Epithelial cell of proximal tubule (primary cell): ENCODE measurements at regions not wholly inside any gene's neighbourhood (a gene's known extent, or its start where the extent isn't known, plus 50 kb on each side); places are given as distances from the start of the nearest gene placed in this dataset.

Experiments
- DNase-seq: peaks from one replicate; pipeline ENCODE4 v3.0.0-alpha.2; 2011; ENCODE audit warnings: low read depth
- H3K4me3 ChIP-seq: 2 replicates; pipeline ENCODE4 v1.5.1; 2011; ENCODE audit warnings: low read depth, mild to moderate bottlenecking, low read length
- CTCF ChIP-seq: conservative IDR thresholded peaks from 2 replicates; pipeline ENCODE4 v1.5.1; 2012; ENCODE audit warnings: low read depth, mild to moderate bottlenecking, low read length

DNA sequence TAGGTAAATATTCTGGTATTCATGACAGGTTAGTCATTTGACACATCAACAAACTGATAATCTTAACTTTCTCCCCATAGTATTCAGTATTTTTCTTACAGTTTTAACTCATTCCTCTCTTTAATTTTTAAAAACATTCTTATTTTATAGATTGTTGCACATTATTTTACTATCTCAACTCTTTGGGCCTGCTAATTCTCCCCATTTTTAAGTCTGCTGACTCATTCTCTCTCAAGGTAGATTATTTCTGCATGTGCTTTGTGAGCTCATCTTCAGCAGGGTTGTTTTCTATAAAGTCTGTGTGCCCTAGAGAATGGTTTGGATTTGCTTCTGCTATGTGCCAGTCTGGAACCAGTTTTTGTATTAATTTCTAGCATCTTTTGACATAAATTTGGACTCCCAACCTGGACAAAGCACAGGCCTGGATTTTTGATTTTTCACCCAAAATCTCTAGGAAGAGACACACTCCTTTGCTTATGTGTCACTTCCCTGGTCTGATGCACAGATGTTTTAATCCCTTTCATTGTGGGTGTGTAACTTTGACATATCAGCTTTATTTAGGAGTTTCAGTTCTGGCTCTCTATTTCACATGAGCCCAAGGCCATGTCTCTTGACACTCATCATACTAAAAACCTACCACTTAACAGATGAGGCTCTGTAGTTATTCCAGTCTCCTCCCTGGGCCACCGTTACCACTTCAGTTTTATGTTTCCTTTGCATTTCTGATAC, 194.3 kb upstream of the PGRMC2 start:
- DNase-seq = no peak
- no peak for TF ChIP-seq CTCF
- no peak overlapping the region for H3K4me3 ChIP-seq

DNA sequence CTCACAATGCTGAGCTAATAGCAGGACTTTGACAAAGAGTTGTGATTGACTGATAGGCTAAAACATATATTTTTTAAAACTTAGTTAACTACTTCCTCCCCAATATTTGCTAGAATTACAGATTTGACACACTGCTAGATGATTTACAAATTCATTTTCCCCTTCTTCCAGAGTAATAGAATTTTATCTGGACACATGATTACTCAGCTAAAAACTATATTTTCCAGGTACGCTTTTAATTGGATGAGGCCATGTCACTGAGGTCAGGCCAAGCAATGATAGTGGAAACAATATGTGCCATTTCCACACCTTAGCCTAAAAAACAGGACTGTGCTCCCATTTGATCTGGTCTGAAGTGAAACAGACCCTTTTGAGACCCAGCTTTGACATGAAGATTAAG, 193.3 kb upstream of the PGRMC2 start:
- no peak overlapping the region for H3K4me3 ChIP-seq
- TF ChIP-seq CTCF = no peak
- no peak for DNase-seq

DNA sequence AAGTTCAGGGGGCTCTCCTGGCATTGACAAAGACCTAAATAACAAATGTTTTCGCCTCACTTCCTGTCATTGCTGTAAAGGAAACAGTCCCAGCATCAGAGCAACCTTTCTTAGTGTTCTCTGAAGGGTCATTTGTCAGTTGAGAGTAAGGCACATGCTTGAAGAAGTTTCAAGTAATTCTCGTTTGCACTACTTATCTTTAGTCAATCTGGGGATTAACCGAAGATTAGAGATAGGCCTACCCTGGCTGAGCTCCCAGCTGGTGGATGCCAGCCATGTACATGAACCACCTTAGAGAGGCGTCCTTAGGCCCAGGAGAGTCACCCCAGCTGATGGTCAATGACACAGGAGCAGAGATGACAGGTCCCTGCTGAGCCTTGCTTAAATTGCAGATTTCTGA, 189.9 kb upstream of the PGRMC2 start:
- no peak for DNase-seq
- TF ChIP-seq CTCF = no peak
- no peak overlapping the region for H3K4me3 ChIP-seq

DNA sequence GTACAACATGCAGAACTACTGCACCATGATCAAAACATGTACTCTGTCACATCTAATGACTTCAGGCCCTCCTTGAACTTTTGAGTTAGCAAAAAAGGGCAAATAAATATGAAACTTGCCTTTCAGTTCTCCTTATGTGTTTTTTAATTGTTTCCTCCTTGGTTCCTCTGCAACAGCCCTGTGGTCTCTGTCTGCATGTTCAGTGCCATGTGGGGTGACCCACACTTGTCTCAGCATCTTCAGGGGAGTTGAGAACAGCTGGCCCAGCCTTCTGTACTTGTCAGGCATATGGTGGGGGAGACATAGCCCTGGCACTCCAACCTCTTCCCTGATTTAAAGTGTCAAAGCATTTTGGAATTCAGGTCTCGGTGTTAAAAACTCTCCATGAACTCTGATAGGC, 188.0 kb upstream of the PGRMC2 start:
- DNase-seq = no peak
- TF ChIP-seq CTCF = no peak

DNA sequence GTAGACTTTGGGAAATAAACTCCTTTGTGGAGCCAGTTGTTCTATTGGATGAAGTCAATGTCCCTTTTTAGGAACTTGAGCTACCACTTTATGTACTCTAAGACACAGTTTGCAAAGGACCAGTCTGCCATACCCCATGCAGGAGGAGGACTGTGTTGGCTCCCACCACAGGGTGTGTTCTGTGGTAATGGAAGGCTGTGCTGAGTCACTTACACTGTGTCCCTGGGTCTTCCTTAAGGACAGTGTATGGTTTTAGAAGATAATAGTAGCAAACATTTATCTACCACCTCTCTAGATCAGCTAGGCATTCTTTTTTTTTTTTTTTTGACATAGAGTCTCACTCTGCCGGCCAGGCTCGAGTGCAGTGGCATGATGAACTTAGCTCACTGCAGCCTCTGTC, 184.0 kb upstream of the PGRMC2 start:
- no peak for TF ChIP-seq CTCF
- H3K4me3 ChIP-seq = no peak overlapping the region
- no peak for DNase-seq

More for the DNA sequence above, 188.0 kb upstream of the PGRMC2 start:
- no peak overlapping the region for H3K4me3 ChIP-seq

DNA sequence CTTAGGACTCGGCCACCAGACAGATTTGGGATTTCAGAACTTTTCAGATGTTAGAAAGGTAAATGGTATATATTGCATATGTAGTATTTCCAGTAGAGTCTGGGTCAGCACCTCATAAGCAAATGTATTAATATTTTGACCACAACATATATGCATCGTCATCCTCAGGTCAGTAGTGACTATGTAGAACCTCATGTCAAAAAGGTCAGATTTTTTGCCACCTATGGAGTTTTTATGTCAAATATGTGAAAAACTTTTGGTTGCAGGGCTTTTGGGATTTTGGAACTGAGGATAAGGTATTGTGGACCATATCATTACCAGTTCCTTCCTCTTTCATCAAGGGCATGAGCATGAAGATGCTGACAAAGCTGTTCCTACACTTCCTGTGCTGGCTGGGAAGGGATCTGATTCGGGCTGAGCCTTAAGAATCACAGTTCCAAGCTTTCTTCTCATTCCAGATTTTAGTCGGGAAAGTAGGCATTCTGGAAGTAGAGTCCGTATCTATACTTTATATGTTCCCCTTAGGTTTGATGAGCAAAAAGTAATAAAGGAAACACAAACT, 183.0 kb upstream of the PGRMC2 start:
- TF ChIP-seq CTCF = no peak
- DNase-seq = no peak
- no peak overlapping the region for H3K4me3 ChIP-seq
